SK-N-SH treated with all-trans-retinoic acid at 6 μM for 48 hours (cell line): ENCODE measurements at regions not wholly inside any gene's neighbourhood (a gene's known extent, or its start where the extent isn't known, plus 50 kb on each side); places are given as distances from the start of the nearest gene placed in this dataset.

Experiments
- ARNTL ChIP-seq: fragments of 450-650 bp; formaldehyde crosslinking; IDR thresholded peaks from 2 replicates; pipeline ENCODE4 v1.5.0; 2020; ENCODE audit warnings: low read depth, mild to moderate bottlenecking, moderate library complexity, borderline replicate concordance
- BACH2 ChIP-seq: fragments of 250-450 bp; sonication (Bioruptor Pico); IDR thresholded peaks from 2 replicates; pipeline ENCODE4 v1.9.0; 2021; ENCODE audit warnings: mild to moderate bottlenecking, borderline replicate concordance
- CREB5 ChIP-seq: fragments of 250-450 bp; sonication (Bioruptor Pico); IDR thresholded peaks from 2 replicates; pipeline ENCODE4 v1.5.1; 2020; ENCODE audit warnings: low read depth, mild to moderate bottlenecking, moderate library complexity
- CSDC2 ChIP-seq: fragments of 250-450 bp; sonication (Bioruptor Pico); IDR thresholded peaks from 2 replicates; pipeline ENCODE4 v1.5.0; 2020; ENCODE audit warnings: mild to moderate bottlenecking, moderate library complexity
- GLIS3 ChIP-seq: fragments of 250-450 bp; sonication (Bioruptor Pico); IDR thresholded peaks from 2 replicates; pipeline ENCODE4 v1.5.0; 2020; ENCODE audit warnings: mild to moderate bottlenecking, moderate library complexity
- OSR1 ChIP-seq: fragments of 250-450 bp; sonication (Bioruptor Pico); IDR thresholded peaks from 2 replicates; pipeline ENCODE4 v1.8.0; 2022; ENCODE audit warnings: moderate library complexity, mild to moderate bottlenecking, inconsistent platforms
- PATZ1 ChIP-seq: fragments of 250-450 bp; sonication (Bioruptor Pico); IDR thresholded peaks from 2 replicates; pipeline ENCODE4 v1.8.0; 2020; ENCODE audit warnings: mild to moderate bottlenecking, moderate library complexity, borderline replicate concordance
- PPARA ChIP-seq: fragments of 250-450 bp; sonication (Bioruptor Pico); IDR thresholded peaks from 2 replicates; pipeline ENCODE4 v1.5.0; 2020; ENCODE audit warnings: mild to moderate bottlenecking, borderline replicate concordance
- SNAI2 ChIP-seq: fragments of 250-450 bp; sonication (Bioruptor Pico); IDR thresholded peaks from 2 replicates; pipeline ENCODE4 v1.5.0; 2020; ENCODE audit warnings: mild to moderate bottlenecking, moderate library complexity
- TSHZ2 ChIP-seq: fragments of 250-450 bp; sonication (Bioruptor Pico); IDR thresholded peaks from 2 replicates; pipeline ENCODE4 v1.5.0; 2020; ENCODE audit warnings: mild to moderate bottlenecking, moderate library complexity
- ZFP3 ChIP-seq: fragments of 250-450 bp; sonication (Bioruptor Pico); IDR thresholded peaks from 2 replicates; pipeline ENCODE4 v1.5.0; 2020; ENCODE audit warnings: mild to moderate bottlenecking, moderate library complexity
- ZFP30 ChIP-seq: fragments of 450-650 bp; formaldehyde crosslinking; IDR thresholded peaks from 2 replicates; pipeline ENCODE4 v1.5.0; 2022; ENCODE audit warnings: mild to moderate bottlenecking, moderate library complexity
- ZNF565 ChIP-seq: fragments of 450-650 bp; formaldehyde crosslinking; conservative IDR thresholded peaks from 2 replicates; pipeline ENCODE4 v1.5.0; 2020; ENCODE audit warnings: low read depth, mild to moderate bottlenecking, moderate library complexity
- ZNF8 ChIP-seq: fragments of 450-650 bp; formaldehyde crosslinking; IDR thresholded peaks from 2 replicates; pipeline ENCODE4 v1.5.0; 2020; ENCODE audit warnings: mild to moderate bottlenecking, moderate library complexity

- no peak for TF ChIP-seq PPARA
- TF ChIP-seq BACH2 = no peak
- TF ChIP-seq ZFP30 = no peak
- no peak for TF ChIP-seq PATZ1
- TF ChIP-seq ARNTL = no peak
- no peak for TF ChIP-seq ZNF565 (CRISPR knock-in tag)
- TF ChIP-seq ZNF8 (CRISPR knock-in tag) = no peak
- TF ChIP-seq OSR1 (CRISPR knock-in tag) = no peak
- no peak for TF ChIP-seq CREB5 (CRISPR knock-in tag)
- TF ChIP-seq CSDC2 (CRISPR knock-in tag) = no peak
- TF ChIP-seq SNAI2 (CRISPR knock-in tag) = no peak
- no peak for TF ChIP-seq TSHZ2
- no peak for TF ChIP-seq ZFP3 (CRISPR knock-in tag)
- no peak for TF ChIP-seq GLIS3 (CRISPR knock-in tag)
These were observed 57.9 kb downstream of the RPLP1 start for GRCh38 chr15:69510556-69510955.
